HG02840 (cell line): ENCODE measurements at regions not wholly inside any gene's neighbourhood (a gene's known extent, or its start where the extent isn't known, plus 50 kb on each side); places are given as distances from the start of the nearest gene placed in this dataset.
A peak's percentile ranks its signal among the peaks of the same experiment; 100 is the strongest.

Experiments used
- ATAC-seq: cut with Tn5 transposase; IDR thresholded peaks from one replicate; pipeline ENCODE4 v1.9.1; 2021; ENCODE audit warnings: mild to moderate bottlenecking, moderate library complexity, moderate number of reproducible peaks; ENCODE audit not compliant: unreplicated experiment, low FRiP score

GRCh38 chr6:56865081-56865875 is 89.6 kb upstream of the BEND6 start:
- ATAC-seq: no peak

GRCh38 chr6:56864171-56864616 is 90.7 kb upstream of the BEND6 start:
- ATAC-seq: no peak

GRCh38 chr6:56863366-56863765 is 91.5 kb upstream of the BEND6 start:
- no peak for ATAC-seq

GRCh38 chr6:56862415-56863175 is 92.3 kb upstream of the BEND6 start:
- ATAC-seq: no peak

- no peak for ATAC-seq
Observed at GRCh38 chr6:56860475-56860874, 94.4 kb upstream of the BEND6 start.

GRCh38 chr6:56856036-56856580 is 98.8 kb upstream of the BEND6 start:
- ATAC-seq: no peak

- ATAC-seq: no peak
Observed at GRCh38 chr6:56854086-56854485, 100.8 kb upstream of the BEND6 start.

GRCh38 chr6:56853541-56853940 is 101.4 kb upstream of the BEND6 start:
- ATAC-seq: no peak

GRCh38 chr6:56852260-56853010 is 102.5 kb upstream of the BEND6 start:
- ATAC-seq: peak; percentile 14

GRCh38 chr6:56851541-56852259 is 103.2 kb upstream of the BEND6 start:
- peak; percentile 93 for ATAC-seq

GRCh38 chr6:56851074-56851473 is 103.8 kb upstream of the BEND6 start:
- ATAC-seq: no peak

- no peak for ATAC-seq
Observed at GRCh38 chr6:56850626-56851025, 104.3 kb upstream of the BEND6 start.

- no peak for ATAC-seq
Observed at GRCh38 chr6:56849896-56850295, 105.0 kb upstream of the BEND6 start.

GRCh38 chr6:56848105-56848504 is 106.8 kb upstream of the BEND6 start:
- no peak for ATAC-seq

- ATAC-seq: no peak
Observed at GRCh38 chr6:56845032-56845431, 109.9 kb upstream of the BEND6 start.

- ATAC-seq: peak; percentile 80
Observed at GRCh38 chr6:56843476-56844349, 111.2 kb upstream of the BEND6 start.

- ATAC-seq: peak; percentile 15
Observed at GRCh38 chr6:56842686-56843475, 112.0 kb upstream of the BEND6 start.

- no peak for ATAC-seq
Observed at GRCh38 chr6:56841751-56842150, 113.2 kb upstream of the BEND6 start.
